ENCODE measurements at regions not wholly inside any gene's neighbourhood (a gene's known extent, or its start where the extent isn't known, plus 50 kb on each side); places are given as distances from the start of the nearest gene placed in this dataset.
"Not testable (repeated sequence)": the region's sequence is repeated elsewhere in the genome, so short reads cannot be mapped to it uniquely, and the experiment has no call there.

DNA sequence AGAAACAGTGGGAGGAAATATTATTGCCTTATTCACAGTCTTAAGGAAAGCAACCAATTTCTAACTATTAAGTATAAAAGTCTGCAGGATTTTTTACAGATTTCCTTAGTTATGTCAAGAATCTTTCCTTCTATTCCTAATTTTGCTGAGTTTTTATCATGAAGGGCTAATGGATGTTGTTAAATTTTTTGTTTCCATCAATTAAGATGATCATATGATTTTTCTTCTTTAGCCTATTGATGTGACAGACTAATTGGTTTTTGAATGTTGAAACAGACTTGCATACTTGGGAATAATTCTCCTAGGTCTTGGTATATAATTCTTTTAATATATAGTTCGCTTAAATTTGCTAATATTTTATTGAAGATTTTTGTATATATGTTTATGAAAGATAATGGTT is 569.1 kb upstream of the KCND2 start:
- no peak for DNase-seq (ENCODE audit: low read depth, low spot score)

DNA sequence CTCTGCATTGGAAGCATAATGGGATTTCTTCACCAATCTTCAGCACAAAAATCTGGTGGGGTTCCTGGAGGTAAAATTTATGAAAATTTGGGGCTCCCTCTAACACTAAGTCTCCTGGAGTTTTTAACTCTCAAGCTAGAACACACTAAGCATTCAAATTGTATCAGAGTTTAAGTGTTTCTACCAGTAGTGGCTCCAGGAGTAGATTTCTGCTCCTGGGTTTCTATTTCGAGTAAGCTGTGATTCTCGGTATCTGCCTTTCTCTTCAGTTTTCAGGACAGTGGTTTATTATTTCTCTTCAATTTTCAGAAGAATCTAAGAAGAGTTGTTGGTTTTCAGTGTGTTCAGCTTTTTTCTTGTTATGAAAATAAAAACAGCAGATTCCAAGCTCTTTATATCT is 566.4 kb upstream of the KCND2 start:
- DNase-seq (ENCODE audit: low read depth, low spot score): no peak

DNA sequence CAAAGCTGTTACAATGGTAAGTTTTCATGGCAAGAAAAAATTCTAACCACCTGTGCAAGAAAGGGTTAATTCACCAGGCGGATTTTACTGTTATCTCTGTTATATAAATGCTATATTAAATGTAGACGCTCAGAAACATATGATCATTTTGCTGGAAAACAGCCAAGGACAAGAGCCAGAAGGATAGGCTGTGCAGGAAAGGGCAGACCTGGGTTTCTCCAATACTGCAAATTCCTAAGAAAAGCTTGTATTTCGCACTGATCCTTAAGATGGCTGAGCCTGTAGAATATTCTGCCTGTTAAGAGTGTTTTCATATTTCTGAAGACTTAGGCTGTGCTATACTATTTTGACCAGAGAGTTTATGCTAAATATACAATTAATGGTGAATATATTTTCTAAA is 564.1 kb upstream of the KCND2 start:
- DNase-seq (ENCODE audit: low read depth, low spot score): no peak

DNA sequence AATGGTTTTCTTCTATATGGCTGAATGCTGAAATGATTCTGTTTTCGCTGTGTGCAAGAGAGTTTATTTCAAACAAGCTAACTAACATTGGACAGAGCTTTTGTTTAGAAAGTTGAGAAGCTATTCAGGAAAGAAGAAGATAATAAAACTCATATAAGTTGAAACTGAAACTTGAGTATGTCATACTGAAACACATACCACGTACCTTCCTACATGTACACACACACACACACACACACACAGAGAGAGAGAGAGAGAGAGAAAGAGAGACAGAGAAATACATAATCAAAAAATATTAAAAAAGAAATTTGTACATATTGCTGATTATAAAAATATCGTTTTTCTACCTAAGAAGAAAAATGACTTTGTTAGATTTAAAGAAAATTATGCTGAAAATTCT is 561.9 kb upstream of the KCND2 start:
- no peak for DNase-seq (ENCODE audit: low read depth, low spot score)

DNA sequence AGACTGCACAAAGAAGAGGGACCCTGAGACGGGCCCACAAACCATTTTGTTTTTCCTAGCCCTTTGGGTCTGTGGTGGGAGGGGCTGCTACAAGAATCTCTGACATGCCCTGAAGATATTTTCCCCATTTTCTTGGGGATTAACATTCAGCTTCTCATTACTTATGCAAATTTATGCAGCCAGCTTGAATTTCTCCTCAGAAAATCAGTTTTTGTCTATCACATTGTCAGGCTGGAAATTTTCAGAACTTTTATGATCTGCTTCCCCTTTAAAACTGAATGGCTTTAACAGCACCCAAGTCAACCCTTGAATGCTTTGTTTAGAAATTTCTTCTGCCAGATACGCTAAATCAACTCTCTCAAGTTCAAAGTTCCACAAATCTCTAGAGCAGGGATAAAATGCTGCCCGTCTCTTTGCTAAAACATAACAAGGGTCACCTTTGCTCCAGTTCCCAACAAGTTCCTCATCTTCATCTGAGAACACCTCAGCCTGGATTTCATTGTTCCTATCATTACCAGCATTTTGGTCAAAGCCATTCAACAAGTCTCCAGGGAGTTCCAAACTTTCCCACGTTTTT is 560.0 kb upstream of the KCND2 start:
- no peak for DNase-seq (ENCODE audit: low read depth, low spot score)

DNA sequence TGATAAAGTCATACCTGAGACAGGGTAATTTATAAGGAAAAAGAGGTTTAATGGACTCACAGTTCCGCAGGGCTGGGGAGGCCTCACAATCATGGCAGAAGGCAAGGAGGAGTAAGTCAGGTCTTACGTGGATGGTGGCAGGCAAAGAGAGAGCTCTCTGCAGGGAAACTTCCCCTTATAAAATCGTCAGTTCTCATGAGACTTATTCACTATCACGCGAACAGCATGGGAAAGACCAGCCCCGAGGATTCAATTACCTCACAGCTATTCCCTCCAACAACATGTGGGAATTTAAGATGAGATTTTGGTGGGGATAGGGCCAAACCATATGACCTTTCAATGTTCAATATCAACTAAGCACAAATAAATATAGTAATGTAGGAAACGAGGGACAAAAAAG is 559.4 kb upstream of the KCND2 start:
- no peak for DNase-seq (ENCODE audit: low read depth, low spot score)

DNA sequence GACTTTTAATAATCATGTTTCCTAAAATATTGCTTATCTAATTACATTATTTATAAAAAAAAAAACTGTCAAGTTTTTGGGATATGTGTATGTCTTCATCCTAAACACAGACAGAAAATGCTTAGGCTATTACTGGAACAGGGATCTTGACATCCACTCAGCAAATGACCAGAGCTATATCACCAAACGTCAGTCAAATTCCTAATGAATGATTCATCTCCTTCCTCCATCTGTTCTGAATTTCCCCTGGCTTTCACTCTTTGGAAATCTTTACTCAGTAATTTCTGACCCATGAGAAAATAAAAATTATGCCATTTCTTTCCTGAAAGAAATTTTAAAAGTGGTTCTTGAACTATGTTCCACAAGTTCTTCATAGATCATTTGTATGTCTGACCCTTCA is 552.4 kb upstream of the KCND2 start:
- DNase-seq (ENCODE audit: low read depth, low spot score): peak; percentile 42

DNA sequence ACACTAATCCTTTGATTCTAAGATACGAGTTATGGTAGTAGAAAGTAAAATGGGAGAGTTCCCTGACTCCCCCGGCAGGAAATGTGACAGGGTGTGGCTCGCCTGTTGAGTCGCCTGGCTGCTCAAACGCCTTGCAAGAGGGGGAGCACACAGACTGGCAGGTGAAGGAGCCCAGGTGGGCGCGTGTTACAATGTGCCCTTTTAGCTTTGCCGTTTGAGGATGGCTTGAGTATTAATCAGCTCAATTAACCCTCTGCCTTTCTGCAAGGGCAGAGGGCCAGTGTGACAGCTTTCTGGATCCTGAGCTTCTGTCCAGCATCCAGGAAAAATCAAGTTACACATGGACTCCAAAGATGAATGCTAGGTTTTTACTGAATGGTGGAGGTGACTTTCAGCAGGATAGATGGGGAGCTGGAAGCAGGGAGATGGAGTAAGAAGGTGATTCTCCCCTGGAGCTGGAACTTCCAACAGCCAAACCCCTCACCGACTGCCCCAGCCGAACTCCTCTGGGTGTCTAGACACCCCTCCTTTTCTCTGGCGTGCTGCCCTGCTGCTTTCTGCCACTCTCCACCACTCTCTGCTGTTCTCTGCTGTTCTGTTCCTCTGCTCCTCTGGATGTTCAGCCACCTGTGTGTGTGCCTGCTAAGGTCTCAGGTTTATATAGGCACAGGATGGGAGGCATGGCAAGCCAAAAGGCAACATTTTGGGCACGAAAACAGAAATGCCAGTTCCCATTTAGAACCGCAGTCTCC is 548.8 kb upstream of the KCND2 start:
- no peak for DNase-seq (ENCODE audit: low read depth, low spot score)

DNA sequence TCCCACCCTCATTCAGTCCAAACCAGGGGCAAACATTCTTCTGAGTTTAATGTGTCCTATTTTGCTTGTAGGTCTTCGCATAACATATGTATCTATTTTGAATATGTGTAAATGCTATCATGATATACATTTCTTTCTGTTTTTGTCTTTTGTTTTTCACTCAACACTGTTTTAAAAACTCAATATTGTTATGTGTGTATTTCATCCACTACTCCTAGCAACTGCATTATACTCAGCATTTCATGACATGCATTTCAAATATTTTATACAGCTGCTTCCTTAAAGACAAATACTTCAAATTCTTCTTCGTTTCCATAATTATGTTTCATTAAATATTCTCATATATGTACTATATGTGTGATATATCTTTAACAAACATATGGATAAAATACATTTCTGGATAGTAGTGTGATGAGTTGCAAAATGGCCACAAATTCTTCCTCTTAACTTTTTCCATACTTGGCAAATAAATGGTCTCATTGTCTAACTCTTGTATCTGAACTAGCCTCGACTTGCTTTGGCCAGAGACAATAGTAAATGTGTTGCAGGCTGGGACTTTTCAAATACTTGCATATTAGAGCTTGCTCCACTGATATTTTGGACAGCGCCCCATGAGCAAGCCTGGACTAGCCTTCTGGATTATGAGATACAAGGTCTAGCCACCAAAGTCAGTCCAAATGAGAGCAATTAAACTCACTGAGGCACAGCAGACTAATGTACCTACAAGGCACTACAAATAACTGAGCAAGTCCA is 539.7 kb upstream of the KCND2 start:
- DNase-seq (ENCODE audit: low read depth, low spot score): no peak

DNA sequence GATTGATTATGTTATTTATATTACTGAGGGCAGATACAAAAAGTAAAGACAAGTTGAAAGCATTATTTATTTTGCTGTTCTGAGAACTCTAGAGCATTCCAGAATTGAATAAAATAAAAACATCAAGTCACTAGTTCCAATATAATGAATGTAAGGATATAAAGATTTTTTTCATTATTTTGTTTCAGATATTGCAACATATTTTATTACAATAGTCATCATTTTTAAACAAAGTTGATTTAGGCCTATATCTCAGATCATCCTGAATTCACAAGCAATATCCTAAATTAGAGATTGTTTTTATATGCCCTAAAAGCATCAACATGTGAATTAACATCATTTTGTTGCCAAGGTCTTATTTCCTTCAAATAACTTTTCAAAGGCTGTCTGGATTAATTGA is 535.6 kb upstream of the KCND2 start:
- DNase-seq (ENCODE audit: low read depth, low spot score): no peak

DNA sequence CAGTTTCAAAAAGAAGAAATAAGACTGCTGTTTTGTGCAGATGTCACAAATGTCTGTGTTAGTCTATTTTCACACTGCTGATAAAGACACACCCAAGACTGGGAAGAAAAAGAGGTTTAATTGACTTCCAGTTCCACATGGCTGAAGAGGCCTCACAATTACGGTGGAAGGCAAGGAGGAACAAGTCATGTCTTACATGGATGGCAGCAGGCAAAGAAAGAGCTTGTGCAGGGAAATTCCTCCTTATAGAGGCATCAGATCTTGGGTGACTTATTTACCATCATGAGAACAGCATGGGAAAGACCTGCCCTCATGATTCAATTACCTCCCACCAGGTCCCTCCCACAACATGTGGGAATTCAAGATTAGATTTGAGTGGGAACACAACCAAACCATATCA is 527.7 kb upstream of the KCND2 start:
- DNase-seq (ENCODE audit: low read depth, low spot score): not testable (repeated sequence)

DNA sequence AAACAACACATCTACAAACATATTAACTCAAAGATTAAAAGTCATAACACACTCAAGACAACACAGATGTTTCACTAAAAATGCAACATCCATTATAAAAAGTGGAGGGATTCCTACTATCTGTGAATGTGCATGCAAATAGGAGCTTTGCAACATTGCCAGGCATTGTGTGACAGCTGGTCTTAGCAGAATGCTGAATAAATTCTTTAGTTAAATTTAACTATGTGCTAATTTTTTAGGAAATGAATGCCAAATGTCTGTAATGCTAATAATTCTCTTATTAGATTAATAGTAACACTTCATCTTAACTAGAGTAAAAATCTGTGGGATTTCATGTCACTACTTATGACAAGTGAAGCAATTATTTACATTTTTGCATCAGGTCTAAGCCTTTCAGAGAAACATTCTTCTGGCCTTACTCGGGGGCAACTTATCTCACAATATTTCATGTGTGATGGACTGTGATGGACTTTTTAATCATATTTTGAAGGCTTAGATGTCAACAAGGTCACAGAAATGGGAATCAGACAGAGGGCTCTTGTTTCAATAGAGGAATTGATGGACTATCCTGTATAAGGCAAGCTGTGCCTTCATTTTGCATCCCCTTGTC is 524.6 kb upstream of the KCND2 start:
- no peak for DNase-seq (ENCODE audit: low read depth, low spot score)

DNA sequence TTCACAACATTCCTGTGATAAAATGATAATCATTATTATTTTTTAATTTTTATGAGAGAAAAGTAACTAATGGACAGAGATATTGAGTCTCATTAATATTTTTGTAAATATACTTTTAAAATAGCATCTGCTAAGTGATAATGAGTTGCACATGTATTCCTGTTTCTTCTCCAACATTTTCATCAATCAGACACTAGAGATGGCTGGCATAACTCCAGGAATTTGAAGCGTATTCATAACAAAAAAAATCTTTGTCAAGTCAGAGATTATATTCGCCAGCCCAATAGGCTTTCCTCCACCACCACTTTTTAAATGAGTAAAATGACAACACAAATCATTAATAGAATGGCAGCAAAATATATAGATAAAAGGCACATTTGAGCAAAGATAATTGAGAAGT is 524.0 kb upstream of the KCND2 start:
- no peak for DNase-seq (ENCODE audit: low read depth, low spot score)

DNA sequence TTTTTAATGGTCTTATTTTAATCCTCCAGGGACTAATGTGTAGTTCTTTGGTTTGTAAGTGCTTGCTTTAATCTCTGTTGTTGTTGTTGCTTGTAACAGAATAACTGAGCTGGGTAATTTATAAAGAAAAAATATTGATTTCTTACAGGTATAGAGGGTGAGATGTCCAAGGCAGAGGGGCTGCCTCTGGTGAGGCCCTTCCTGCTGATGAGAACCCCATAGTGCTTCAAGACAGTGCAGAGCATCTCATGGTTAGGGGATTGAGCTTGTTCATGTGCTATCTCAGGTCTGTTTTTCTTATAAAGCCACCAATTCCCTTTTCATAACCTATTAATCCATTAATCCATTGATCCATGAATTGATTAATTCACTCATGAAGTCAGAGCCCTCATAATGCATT is 516.3 kb upstream of the KCND2 start:
- DNase-seq (ENCODE audit: low read depth, low spot score): no peak

DNA sequence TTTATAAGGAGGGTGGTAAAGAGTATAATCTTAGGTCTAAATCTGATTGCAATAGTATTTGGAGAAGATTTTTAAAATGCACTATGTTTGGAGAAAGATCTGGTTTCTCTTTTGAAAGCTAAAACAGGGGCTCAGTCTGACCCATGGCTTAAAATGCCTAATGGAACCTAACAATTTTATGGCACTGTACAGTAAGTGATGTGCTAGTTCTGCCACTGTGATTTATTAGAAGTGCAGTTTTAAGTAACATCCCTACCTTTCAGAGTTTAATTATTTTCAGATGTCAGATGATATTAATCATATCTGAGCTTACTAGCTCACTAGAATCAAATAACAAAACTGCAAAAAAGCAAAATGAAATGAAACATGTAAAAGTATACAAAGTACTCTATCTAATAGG is 514.7 kb upstream of the KCND2 start:
- no peak for DNase-seq (ENCODE audit: low read depth, low spot score)

DNA sequence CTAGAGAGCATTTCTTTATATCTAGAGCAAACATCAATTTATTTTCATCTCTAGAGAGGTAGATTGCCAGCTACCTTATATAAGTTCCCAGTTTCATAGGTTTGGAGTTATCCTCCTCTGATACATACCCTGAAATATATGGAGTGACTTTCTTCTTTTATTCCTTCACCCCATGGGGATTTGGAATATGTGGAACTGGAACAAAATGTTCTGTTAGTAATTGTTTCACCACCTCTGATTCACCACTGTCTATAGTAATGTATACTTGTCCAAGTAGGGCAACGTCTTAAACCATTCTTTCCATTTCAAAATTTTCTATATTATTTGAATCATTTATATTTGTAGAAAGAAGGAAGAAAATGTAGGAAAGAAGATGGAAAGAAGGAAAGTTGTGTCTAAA is 511.2 kb upstream of the KCND2 start:
- DNase-seq (ENCODE audit: low read depth, low spot score): no peak

DNA sequence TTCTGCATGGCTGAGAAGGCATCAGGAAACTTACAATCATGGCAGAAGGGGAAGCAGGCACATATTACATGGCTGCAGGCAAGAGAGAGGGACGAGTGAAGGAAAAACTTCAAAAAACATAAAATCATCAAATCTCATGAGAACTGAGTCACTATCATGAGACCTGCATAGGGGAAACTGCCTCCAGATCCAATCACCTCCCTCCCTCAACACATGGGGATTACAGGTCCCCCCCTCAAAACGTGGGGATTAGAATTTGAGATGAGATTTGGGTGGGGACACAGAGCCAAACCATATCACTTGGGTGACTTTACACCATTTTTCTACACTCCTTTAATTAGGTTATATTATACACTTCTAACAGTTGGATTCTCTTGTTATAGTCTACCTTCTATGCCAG is 490.7 kb upstream of the KCND2 start:
- no peak for DNase-seq (ENCODE audit: low read depth, low spot score)

DNA sequence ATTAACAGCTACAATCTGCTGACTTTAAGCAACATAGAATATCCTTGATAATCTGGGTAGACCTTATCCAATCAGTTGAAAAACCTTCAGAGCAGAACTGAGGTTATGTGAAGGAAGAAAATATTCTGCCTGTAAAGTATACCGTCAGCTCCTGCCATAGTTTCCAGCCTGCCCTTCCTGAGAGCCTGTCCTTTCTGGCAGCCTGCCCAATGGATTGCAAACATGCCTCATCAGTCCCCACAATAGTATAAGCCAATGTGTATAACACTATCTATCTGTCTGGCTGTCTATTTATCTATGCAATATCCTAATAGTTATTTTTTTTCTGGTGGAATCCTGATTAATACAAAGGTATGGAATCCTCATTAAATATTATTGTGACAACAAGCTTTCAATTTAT is 489.2 kb upstream of the KCND2 start:
- DNase-seq (ENCODE audit: low read depth, low spot score): no peak

DNA sequence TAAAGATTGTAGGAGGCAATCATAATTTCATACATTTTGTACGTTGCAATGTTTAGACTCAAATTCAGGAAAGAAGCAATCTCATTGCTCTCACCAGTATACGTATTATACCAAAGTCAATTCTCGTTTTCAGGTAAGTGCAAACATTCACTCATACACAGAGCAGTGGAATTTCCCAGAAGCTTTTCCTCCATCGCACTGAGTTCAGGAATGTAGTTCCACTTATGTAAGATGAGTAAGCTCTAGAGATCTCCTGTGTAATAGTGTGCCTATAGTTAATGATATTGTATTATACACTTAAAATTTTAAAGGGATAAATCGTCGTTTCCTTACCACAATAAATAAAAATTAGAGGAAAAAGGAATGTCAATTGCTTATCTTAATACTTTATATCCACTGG is 470.8 kb upstream of the KCND2 start:
- no peak for DNase-seq (ENCODE audit: low read depth, low spot score)

DNA sequence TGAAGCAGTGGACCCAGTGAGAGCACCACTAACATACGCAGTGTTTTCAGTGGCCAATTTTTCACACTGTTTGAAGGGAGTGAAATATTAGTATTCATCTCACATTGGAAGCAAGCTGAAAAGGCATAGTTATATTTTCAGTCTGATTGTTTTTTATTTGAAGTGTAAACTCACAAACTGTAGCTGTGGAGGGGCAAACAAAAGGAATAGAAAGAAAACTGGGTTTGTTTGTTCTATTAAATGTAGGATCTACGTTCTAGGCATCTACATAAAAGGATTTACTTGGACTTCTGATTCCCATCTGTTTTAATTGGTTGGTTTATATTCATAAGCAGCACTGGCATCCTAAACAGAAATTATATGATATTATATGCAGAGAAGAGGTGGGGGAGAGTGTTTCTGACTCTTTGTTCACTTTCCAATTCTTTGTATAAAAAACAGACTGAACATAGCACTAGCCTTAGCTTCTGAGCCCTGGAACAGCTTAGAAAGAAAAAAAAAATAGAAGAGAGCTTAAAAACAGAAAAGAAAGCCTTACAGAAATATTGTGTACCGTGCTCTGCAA is 447.8 kb upstream of the KCND2 start:
- no peak for DNase-seq (ENCODE audit: low read depth, low spot score)

DNA sequence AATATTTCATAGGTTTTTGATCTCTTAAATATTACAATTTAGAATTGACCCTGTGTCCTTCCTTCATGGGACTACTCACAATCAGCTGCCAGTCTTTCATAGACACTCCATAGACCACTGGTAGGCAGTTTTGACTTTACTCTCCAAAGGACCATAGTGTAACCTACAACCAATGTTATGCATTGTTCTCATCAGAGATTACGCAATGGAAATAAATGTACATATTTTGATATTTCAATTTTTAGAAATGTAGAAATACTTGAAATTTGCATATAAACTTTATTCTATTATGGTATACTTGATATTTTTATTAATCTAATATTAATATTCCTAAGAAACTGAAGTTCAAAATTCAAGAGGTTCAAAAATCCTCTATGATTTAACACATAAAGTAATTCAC is 446.4 kb upstream of the KCND2 start:
- no peak for DNase-seq (ENCODE audit: low read depth, low spot score)

DNA sequence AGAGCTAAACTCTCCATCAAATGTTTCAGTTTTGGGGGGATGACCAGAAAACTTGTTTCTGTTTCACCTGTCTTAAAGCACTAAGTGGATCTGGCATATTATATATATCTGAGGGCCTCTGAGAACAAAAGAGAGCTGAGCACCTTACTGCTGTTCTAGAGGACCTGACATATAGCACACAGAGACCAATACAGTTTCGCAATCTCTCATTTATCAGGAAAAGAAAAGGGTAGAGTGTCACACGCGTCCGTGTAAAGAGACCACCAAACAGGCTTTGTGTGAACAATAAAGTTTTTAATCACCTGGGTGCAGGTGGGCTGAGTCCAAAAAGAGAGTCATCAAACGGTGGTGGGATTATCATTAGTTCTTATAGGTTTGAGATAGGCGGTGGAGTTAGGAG is 434.5 kb upstream of the KCND2 start:
- no peak for DNase-seq (ENCODE audit: low read depth, low spot score)
